ENCODE measurements at regions not wholly inside any gene's neighbourhood (a gene's known extent, or its start where the extent isn't known, plus 50 kb on each side); places are given as distances from the start of the nearest gene placed in this dataset.

DNA sequence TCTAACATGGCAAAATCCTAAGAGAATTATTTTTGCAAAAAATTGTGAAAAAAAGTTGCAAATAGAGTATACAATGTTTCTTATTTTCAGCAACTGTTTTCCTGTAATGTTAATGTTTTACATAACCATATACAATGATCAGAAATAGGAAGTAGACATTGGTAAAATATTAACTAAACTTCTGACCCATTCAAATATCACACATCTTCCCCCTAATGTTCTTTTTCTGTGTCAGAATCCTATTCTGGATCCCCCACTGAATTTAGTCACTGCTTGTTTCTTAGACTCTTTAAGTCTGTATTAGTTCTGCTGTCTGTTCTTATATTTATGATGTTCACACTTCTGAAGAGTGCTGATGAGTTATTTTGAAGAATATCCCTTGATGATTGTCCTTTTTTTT, 62.0 kb downstream of the HFE start:
- DNase-seq, result no peak

- no peak for DNase-seq
These were observed 65.2 kb downstream of the HFE start for GRCh38 chr6:26152226-26153101.

DNA sequence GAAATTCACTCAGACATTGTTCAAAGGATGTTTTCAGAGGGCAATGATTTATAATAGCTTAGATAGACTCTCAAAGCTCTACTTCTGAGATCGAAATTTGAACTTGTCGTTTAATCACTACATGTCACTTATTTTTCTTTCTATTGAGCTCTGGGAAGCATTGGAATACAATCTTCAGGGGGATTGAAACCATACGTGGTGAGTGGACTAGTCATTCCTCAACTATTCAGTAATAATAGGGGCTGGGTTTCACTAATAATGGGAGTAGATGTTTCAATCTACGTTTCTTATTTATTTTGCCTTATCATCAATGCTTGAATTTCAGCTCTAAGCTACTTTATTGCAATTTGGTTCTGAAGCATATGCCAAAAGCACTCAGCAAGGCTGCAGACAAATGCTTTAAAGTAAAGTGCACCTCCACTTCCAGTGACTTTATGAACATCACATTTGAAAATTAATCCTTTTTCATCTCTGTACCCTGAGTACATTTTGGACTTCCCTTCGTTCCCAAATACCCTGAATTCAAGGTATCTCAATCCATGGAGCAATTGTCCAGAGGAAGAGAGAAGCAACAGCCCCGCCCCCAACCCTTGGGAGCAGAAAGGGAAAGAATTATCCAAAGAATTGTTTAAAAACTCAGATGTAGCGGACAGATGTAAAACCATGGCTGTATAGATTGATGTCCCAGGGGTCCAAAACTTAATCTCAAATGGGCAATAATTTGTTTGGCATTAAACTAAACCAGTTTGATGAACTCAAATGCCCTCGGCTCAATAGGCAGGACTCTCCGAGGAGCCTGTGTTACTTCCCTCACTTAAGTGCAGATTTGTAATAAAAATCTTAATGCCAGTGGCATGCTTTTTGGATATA, 68.1 kb downstream of the HFE start:
- DNase-seq, result peak; percentile 13

GRCh38 chr6:26156105-26156849, 69.0 kb downstream of the HFE start:
- peak; percentile 46 for DNase-seq

- DNase-seq, result peak; percentile 13
These were observed 69.6 kb downstream of the HFE start for GRCh38 chr6:26156850-26157250.

DNA sequence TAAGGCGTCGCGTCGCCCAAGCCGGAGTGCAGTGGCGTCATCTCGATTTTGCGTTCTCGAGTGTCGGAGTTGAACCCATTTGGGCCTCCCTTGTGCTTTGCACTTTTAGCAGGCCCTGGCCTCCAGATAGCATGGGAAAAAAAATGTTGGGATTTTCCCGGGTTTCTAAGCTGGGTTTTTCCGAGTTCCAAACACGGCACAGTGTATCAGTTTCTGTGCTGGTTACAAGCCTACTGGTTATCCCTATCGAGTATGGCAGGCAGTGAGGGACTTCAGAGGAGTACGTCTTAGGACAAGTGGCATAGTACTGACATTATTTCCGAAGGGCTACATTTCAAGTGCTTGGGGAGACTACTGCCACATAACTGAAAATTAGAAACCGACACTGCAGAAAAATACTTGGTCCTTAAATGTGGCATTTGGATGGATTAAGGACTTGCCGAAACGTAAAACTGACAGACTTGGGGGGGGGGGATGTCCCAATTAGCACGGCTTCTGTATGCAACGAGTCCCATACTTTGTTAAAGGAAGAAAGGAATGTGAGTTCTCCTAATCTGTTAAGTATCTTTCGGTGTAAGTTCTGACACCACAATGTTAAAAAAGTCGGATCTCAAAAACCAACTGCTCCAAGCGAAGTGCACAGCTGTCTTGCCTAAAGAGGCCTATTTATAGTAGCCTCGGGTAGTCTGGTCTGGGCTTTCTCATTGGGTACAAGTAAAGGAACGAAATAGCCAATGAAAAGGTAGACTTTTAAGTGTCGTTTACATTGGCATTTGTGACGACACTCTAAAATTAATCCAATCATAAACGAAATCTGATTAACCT, 70.2 kb downstream of the HFE start:
- DNase-seq, result peak; percentile 99

- peak; percentile 99 for DNase-seq
These were observed 70.9 kb downstream of the HFE start for GRCh38 chr6:26158076-26158580.

DNA sequence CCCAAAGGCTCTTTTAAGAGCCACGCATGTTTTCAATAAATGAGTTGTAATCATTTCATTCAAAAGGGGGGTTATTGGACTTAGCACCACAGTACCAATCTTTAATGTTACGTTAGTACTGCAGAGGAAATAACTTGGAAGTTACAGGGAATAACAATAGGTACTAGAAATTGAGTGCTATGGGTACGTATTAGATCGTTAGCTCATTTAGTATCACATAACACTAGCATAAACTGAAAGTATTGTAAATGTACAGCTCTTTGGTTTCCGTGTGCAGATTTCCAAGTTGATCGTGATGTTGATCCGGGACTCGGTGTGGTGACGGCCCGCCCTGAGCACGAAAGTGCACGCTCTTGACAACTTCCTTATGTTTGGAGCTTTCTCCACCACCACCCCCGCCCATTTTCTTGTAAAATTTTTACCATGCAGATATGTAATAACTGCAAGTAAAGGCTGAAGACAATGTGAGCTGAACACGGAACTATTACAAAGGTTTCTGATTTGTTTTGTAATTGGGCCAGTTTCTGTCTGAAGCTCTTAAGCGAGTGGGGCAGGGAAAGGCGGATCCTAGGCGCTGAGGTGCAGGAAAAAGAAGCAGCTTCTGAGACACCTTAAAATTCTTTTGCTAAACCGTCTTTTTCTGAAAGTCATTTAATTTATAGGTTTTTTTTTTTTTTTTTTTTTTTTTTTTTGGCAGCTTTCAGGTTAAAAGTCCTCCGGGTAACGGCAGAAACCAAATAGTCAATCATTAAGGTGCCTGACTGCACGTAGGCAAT, 71.5 kb downstream of the HFE start:
- DNase-seq, result peak; percentile 22

- peak; percentile 43 for DNase-seq
These were observed 72.4 kb downstream of the HFE start for GRCh38 chr6:26159357-26160273.

DNA sequence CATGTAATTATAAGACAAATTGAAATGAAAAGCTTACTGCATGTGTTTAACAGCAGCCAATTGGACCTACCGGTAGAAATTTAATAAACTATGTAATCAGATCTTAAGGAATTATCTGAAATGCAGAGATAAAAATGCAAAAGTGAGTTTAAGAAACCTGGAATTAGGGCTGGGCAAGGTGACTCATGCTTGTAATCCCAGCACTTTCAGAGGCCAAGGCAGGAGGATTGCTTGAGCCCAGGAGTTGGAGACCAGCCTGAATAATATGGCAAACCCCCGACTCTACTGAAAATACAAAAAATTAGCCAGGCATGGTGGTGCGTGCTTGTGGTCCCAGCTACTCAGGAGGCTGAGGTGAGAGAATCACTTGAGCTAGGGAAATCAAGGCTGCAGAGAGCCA, 74.1 kb downstream of the HFE start:
- no peak for DNase-seq

DNA sequence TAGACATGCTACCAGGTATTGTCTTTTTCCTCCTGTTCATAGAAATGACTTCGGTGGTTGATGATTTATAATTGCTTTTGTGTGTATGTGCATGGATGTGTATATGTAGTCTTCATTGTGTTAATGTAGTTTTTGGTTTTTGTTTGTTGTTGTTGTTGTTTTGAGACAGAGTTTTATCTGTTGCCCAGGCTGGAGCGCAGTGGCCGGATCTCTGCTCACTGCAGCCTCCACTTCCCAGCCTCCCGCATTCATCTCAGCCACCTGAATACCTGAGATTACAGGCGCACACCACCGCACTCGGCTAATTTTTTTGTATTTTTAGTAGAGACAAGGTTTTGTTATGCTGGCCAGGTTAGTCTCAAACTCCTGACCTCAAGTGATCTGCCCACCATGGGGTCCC, 75.2 kb downstream of the HFE start:
- DNase-seq, result no peak

GRCh38 chr6:26163427-26164119, 76.3 kb downstream of the HFE start:
- no peak for DNase-seq

- no peak for DNase-seq
These were observed 76.9 kb downstream of the HFE start for GRCh38 chr6:26164120-26164505.

DNA sequence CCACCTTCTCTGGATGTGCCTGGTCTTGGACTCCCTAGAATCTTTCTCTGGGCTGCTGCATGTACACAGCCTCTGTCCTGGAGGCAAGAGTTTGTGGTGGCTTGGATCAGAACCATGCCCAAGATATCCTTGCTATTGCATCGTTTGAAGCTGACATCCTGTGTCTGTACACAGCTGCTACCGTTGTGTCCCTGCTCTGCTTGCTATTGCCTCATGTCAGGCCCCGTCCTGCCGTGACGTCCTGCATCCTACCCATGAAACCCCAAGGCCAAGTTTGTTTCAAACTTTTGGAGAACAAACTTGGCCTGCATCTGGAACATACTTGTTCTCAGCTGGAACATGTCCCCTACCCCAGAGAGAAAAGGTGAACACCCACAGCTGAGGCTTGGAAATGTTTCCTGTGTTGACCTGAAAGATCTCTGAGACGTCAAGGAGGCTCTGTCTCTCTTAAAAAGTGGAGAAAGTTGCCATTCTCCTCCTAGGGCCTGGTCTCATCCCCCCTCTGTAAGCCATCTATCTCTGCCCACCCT, 78.1 kb downstream of the HFE start:
- no peak for DNase-seq

DNA sequence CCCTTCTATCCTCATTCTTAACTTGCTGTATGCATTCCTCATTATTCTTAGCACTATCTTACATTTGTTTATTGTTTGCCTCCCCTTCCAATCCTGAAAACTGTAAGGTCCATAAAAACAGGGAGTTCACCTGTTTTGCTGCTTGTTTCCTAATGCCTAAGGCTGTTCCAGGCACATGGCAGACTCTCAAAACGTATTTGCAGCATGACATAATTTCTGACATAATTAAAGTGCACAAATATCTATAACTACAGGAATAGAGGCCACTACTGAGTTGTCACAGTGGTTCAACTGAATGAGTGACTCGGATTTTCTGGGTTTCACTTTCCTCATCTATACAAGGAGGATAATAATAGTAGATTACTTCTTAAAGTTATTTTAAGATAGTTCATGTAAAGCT, 83.0 kb downstream of the HFE start:
- DNase-seq, result no peak

GRCh38 chr6:26170951-26171841, 84.0 kb downstream of the HFE start:
- no peak for DNase-seq

GRCh38 chr6:26172608-26172968, 85.4 kb downstream of the HFE start:
- DNase-seq, result peak; percentile 52

DNA sequence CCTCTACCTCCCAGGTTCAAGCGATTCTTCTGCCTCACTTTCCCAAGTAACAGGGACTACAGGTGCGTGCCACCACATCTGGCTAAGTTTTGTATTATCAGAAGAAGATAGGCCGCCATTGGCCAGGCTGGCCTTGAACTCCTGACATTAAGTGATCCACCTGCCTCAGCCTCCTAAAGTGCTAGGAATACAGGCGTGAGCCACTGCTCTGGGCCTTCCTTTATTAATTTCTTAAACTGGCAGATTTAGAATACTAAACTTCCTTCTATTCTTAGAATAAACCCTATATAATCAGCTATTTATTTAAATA, 86.6 kb downstream of the HFE start:
- no peak for DNase-seq

GRCh38 chr6:26175033-26175427, 87.8 kb downstream of the HFE start:
- no peak for DNase-seq

All from NCI-H187 treated with DMSO at 0.1 percent for 48 hours (cell line).